HEK293 (cell line): ENCODE measurements at regions not wholly inside any gene's neighbourhood (a gene's known extent, or its start where the extent isn't known, plus 50 kb on each side); places are given as distances from the start of the nearest gene placed in this dataset.

Source experiments
- GLIS2 ChIP-seq: fragments of 450-650 bp; formaldehyde crosslinking; IDR thresholded peaks from 2 replicates; pipeline ENCODE4 v1.5.1; 2016; ENCODE audit warnings: missing biosample characterization, missing genetic modification characterization
- HOXC10 ChIP-seq: sonication (generic); formaldehyde crosslinking; IDR thresholded peaks from 2 replicates; pipeline ENCODE4 v1.8.1; 2023; ENCODE audit warnings: mild to moderate bottlenecking, missing genetic modification reagents
- HOXD13 ChIP-seq: sonication (generic); formaldehyde crosslinking; IDR thresholded peaks from 2 replicates; pipeline ENCODE4 v1.8.0; 2022; ENCODE audit warnings: missing genetic modification reagents, borderline replicate concordance
- SCRT1 ChIP-seq: fragments of 450-650 bp; formaldehyde crosslinking; IDR thresholded peaks from 2 replicates; pipeline ENCODE4 v1.5.1; 2016; ENCODE audit warnings: missing biosample characterization, missing genetic modification characterization, borderline replicate concordance
- SP2 ChIP-seq: fragments of 450-650 bp; formaldehyde crosslinking; IDR thresholded peaks from 2 replicates; pipeline ENCODE4 v1.5.1; 2016; ENCODE audit warnings: missing biosample characterization, missing genetic modification characterization
- ZNF10 ChIP-seq: fragments of 450-650 bp; formaldehyde crosslinking; IDR thresholded peaks from 2 replicates; pipeline ENCODE4 v1.5.1; 2017; ENCODE audit warnings: missing biosample characterization, missing genetic modification characterization
- ZNF112 ChIP-seq: fragments of 450-650 bp; formaldehyde crosslinking; IDR thresholded peaks from 2 replicates; pipeline ENCODE4 v1.5.0; 2017; ENCODE audit warnings: missing biosample characterization, missing genetic modification characterization
- ZNF157 ChIP-seq: fragments of 450-650 bp; formaldehyde crosslinking; IDR thresholded peaks from 2 replicates; pipeline ENCODE4 v1.5.1; 2016; ENCODE audit warnings: missing biosample characterization, missing genetic modification characterization
- ZNF169 ChIP-seq: fragments of 450-650 bp; formaldehyde crosslinking; IDR thresholded peaks from 2 replicates; pipeline ENCODE4 v1.5.1; 2016; ENCODE audit warnings: missing biosample characterization, missing genetic modification characterization
- ZNF214 ChIP-seq: fragments of 450-650 bp; formaldehyde crosslinking; IDR thresholded peaks from 2 replicates; pipeline ENCODE4 v1.5.1; 2017; ENCODE audit warnings: missing biosample characterization, mild to moderate bottlenecking, missing genetic modification characterization, borderline replicate concordance
- ZNF223 ChIP-seq: fragments of 450-650 bp; formaldehyde crosslinking; IDR thresholded peaks from 2 replicates; pipeline ENCODE4 v1.5.1; 2016; ENCODE audit warnings: missing biosample characterization, missing genetic modification characterization
- ZNF23 ChIP-seq: fragments of 450-650 bp; formaldehyde crosslinking; IDR thresholded peaks from 2 replicates; pipeline ENCODE4 v1.5.1; 2016; ENCODE audit warnings: missing biosample characterization, missing genetic modification characterization, borderline replicate concordance
- ZNF266 ChIP-seq: fragments of 450-650 bp; formaldehyde crosslinking; IDR thresholded peaks from 2 replicates; pipeline ENCODE4 v1.5.1; 2016; ENCODE audit warnings: missing biosample characterization, missing genetic modification characterization, low read depth
- ZNF324 ChIP-seq: fragments of 450-650 bp; formaldehyde crosslinking; IDR thresholded peaks from 2 replicates; pipeline ENCODE4 v1.5.1; 2016; ENCODE audit warnings: missing biosample characterization, missing genetic modification characterization
- ZNF37A ChIP-seq: fragments of 450-650 bp; IDR thresholded peaks from 2 replicates; pipeline ENCODE4 v1.5.1; 2018; ENCODE audit warnings: missing biosample characterization, missing genetic modification characterization
- ZNF391 ChIP-seq: fragments of 450-650 bp; formaldehyde crosslinking; IDR thresholded peaks from 2 replicates; pipeline ENCODE4 v1.5.1; 2016; ENCODE audit warnings: low read depth, missing biosample characterization, missing genetic modification characterization, borderline replicate concordance
- ZNF548 ChIP-seq: fragments of 450-650 bp; formaldehyde crosslinking; IDR thresholded peaks from 2 replicates; pipeline ENCODE4 v1.5.1; 2016; ENCODE audit warnings: missing biosample characterization, missing genetic modification characterization
- ZNF560 ChIP-seq: fragments of 450-650 bp; formaldehyde crosslinking; IDR thresholded peaks from 2 replicates; pipeline ENCODE4 v1.5.1; 2017; ENCODE audit warnings: missing biosample characterization, missing genetic modification characterization, borderline replicate concordance
- ZNF610 ChIP-seq: fragments of 450-650 bp; formaldehyde crosslinking; IDR thresholded peaks from 2 replicates; pipeline ENCODE4 v1.5.1; 2016; ENCODE audit warnings: missing biosample characterization, missing genetic modification characterization, borderline replicate concordance
- ZNF677 ChIP-seq: fragments of 450-650 bp; IDR thresholded peaks from 2 replicates; pipeline ENCODE4 v1.5.0; 2018; ENCODE audit warnings: missing biosample characterization, mild to moderate bottlenecking, missing genetic modification characterization, moderate library complexity
- ZNF768 ChIP-seq: fragments of 450-650 bp; formaldehyde crosslinking; IDR thresholded peaks from 2 replicates; pipeline ENCODE4 v1.5.1; 2018; ENCODE audit warnings: missing biosample characterization, mild to moderate bottlenecking, missing genetic modification characterization
- ZNF830 ChIP-seq: fragments of 450-650 bp; IDR thresholded peaks from 2 replicates; pipeline ENCODE4 v1.5.0; 2018; ENCODE audit warnings: missing biosample characterization, missing genetic modification characterization, low read depth, mild to moderate bottlenecking, moderate library complexity
- TF ChIP-seq, protein P1 (sequence below): fragments of 450-650 bp; formaldehyde crosslinking; IDR thresholded peaks from 2 replicates; pipeline ENCODE4 v1.5.1; 2016; ENCODE audit warnings: missing biosample characterization, missing genetic modification characterization, borderline replicate concordance
- TF ChIP-seq, protein P2 (sequence below): fragments of 450-650 bp; IDR thresholded peaks from 2 replicates; pipeline ENCODE4 v1.5.1; 2018; ENCODE audit warnings: missing biosample characterization, missing genetic modification characterization
- TF ChIP-seq, protein P3 (sequence below): fragments of 450-650 bp; formaldehyde crosslinking; IDR thresholded peaks from 2 replicates; pipeline ENCODE4 v1.5.1; 2017; ENCODE audit warnings: missing biosample characterization, missing genetic modification characterization
- TF ChIP-seq, protein P4 (sequence below): fragments of 450-650 bp; formaldehyde crosslinking; IDR thresholded peaks from 2 replicates; pipeline ENCODE4 v1.5.1; 2016; ENCODE audit warnings: missing biosample characterization, missing genetic modification characterization
- TF ChIP-seq, protein P5 (sequence below): fragments of 450-650 bp; formaldehyde crosslinking; IDR thresholded peaks from 2 replicates; pipeline ENCODE4 v1.5.1; 2016; ENCODE audit warnings: missing biosample characterization, missing genetic modification characterization

DNA sequence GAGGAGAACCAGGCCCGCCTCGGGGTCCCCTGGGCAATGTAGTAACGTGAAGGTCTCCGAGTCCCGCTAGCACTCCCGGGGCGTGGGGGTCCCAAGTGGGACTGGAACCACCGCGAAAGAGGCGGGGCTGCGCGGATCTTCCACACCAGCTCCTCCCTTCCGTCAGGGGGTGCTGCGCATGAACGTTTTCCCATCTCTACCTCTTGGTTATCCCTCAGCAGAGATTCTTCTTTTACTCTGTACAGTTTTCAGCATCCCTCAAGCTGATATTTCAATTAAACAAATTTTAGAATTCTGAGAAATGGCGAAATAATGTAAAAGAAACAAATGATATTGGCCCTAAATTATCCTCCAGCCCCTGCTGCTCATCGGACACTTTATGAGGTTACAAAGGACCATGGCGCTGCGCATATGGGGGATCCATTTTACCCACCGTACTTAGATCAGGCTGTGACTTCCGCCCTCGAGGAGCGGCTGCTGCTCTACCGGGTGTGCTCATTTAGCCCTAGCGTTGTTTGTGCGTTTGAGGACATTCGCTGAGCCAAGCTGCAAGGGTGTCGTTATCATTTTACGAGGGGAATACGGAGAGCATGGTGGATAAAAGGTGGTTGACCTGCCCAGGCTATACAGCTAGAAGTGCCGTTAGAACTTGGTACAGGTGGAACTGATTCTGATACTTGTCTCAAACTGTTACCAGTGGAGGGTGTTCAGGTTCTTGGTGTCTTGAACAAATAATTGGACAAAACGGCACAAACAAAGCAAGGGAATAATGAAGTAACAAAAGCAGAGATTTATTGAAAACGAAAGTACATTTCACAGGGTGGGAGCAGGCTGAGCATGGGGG is 75.2 kb upstream of the CHD6 start (continued):
- TF ChIP-seq, protein P1, sequence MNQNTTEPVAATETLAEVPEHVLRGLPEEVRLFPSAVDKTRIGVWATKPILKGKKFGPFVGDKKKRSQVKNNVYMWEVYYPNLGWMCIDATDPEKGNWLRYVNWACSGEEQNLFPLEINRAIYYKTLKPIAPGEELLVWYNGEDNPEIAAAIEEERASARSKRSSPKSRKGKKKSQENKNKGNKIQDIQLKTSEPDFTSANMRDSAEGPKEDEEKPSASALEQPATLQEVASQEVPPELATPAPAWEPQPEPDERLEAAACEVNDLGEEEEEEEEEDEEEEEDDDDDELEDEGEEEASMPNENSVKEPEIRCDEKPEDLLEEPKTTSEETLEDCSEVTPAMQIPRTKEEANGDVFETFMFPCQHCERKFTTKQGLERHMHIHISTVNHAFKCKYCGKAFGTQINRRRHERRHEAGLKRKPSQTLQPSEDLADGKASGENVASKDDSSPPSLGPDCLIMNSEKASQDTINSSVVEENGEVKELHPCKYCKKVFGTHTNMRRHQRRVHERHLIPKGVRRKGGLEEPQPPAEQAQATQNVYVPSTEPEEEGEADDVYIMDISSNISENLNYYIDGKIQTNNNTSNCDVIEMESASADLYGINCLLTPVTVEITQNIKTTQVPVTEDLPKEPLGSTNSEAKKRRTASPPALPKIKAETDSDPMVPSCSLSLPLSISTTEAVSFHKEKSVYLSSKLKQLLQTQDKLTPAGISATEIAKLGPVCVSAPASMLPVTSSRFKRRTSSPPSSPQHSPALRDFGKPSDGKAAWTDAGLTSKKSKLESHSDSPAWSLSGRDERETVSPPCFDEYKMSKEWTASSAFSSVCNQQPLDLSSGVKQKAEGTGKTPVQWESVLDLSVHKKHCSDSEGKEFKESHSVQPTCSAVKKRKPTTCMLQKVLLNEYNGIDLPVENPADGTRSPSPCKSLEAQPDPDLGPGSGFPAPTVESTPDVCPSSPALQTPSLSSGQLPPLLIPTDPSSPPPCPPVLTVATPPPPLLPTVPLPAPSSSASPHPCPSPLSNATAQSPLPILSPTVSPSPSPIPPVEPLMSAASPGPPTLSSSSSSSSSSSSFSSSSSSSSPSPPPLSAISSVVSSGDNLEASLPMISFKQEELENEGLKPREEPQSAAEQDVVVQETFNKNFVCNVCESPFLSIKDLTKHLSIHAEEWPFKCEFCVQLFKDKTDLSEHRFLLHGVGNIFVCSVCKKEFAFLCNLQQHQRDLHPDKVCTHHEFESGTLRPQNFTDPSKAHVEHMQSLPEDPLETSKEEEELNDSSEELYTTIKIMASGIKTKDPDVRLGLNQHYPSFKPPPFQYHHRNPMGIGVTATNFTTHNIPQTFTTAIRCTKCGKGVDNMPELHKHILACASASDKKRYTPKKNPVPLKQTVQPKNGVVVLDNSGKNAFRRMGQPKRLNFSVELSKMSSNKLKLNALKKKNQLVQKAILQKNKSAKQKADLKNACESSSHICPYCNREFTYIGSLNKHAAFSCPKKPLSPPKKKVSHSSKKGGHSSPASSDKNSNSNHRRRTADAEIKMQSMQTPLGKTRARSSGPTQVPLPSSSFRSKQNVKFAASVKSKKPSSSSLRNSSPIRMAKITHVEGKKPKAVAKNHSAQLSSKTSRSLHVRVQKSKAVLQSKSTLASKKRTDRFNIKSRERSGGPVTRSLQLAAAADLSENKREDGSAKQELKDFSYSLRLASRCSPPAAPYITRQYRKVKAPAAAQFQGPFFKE (tag by site-specific recombination), result no peak
- no peak for TF ChIP-seq HOXC10 (CRISPR knock-in tag)
- TF ChIP-seq, protein P2, sequence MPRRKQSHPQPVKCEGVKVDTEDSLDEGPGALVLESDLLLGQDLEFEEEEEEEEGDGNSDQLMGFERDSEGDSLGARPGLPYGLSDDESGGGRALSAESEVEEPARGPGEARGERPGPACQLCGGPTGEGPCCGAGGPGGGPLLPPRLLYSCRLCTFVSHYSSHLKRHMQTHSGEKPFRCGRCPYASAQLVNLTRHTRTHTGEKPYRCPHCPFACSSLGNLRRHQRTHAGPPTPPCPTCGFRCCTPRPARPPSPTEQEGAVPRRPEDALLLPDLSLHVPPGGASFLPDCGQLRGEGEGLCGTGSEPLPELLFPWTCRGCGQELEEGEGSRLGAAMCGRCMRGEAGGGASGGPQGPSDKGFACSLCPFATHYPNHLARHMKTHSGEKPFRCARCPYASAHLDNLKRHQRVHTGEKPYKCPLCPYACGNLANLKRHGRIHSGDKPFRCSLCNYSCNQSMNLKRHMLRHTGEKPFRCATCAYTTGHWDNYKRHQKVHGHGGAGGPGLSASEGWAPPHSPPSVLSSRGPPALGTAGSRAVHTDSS (tag by site-specific recombination), result peak; percentile 50; the same call in 1 of the 2 replicates
- no peak for TF ChIP-seq ZNF37A (tag by site-specific recombination)
- TF ChIP-seq ZNF266 (tag by site-specific recombination), result no peak
- TF ChIP-seq ZNF112 (tag by site-specific recombination), result no peak
- TF ChIP-seq ZNF10 (tag by site-specific recombination), result no peak; the same call in 1 of the 2 replicates
- TF ChIP-seq ZNF157, result no peak
- no peak for TF ChIP-seq ZNF214 (tag by site-specific recombination)
- TF ChIP-seq ZNF768 (tag by site-specific recombination), result no peak
- 0 out of 2 replicates have a peak, but pooled peaks have one; percentile 47 for TF ChIP-seq HOXD13 (CRISPR knock-in tag)
- TF ChIP-seq, protein P3, sequence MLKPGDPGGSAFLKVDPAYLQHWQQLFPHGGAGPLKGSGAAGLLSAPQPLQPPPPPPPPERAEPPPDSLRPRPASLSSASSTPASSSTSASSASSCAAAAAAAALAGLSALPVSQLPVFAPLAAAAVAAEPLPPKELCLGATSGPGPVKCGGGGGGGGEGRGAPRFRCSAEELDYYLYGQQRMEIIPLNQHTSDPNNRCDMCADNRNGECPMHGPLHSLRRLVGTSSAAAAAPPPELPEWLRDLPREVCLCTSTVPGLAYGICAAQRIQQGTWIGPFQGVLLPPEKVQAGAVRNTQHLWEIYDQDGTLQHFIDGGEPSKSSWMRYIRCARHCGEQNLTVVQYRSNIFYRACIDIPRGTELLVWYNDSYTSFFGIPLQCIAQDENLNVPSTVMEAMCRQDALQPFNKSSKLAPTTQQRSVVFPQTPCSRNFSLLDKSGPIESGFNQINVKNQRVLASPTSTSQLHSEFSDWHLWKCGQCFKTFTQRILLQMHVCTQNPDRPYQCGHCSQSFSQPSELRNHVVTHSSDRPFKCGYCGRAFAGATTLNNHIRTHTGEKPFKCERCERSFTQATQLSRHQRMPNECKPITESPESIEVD (tag by site-specific recombination), result 0 out of 2 replicates have a peak, but pooled peaks have one; percentile 27
- TF ChIP-seq, protein P4, sequence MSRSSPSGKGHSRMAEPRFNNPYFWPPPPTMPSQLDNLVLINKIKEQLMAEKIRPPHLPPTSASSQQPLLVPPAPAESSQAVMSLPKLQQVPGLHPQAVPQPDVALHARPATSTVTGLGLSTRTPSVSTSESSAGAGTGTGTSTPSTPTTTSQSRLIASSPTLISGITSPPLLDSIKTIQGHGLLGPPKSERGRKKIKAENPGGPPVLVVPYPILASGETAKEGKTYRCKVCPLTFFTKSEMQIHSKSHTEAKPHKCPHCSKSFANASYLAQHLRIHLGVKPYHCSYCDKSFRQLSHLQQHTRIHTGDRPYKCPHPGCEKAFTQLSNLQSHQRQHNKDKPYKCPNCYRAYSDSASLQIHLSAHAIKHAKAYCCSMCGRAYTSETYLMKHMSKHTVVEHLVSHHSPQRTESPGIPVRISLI, result no peak
- TF ChIP-seq ZNF548 (tag by site-specific recombination), result no peak
- TF ChIP-seq GLIS2, result peak; percentile 11; the same call in 1 of the 2 replicates
- no peak for TF ChIP-seq ZNF677 (tag by site-specific recombination)
- TF ChIP-seq SP2 (tag by site-specific recombination), result no peak
- TF ChIP-seq, protein P5, sequence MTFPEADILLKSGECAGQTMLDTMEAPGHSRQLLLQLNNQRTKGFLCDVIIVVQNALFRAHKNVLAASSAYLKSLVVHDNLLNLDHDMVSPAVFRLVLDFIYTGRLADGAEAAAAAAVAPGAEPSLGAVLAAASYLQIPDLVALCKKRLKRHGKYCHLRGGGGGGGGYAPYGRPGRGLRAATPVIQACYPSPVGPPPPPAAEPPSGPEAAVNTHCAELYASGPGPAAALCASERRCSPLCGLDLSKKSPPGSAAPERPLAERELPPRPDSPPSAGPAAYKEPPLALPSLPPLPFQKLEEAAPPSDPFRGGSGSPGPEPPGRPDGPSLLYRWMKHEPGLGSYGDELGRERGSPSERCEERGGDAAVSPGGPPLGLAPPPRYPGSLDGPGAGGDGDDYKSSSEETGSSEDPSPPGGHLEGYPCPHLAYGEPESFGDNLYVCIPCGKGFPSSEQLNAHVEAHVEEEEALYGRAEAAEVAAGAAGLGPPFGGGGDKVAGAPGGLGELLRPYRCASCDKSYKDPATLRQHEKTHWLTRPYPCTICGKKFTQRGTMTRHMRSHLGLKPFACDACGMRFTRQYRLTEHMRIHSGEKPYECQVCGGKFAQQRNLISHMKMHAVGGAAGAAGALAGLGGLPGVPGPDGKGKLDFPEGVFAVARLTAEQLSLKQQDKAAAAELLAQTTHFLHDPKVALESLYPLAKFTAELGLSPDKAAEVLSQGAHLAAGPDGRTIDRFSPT, result no peak
- TF ChIP-seq ZNF223, result no peak
- TF ChIP-seq SCRT1 (tag by site-specific recombination), result 0 out of 2 replicates have a peak, but pooled peaks have one; percentile 9
- TF ChIP-seq ZNF324, result peak; percentile 49; the same call in 1 of the 2 replicates
- TF ChIP-seq ZNF610, result peak; percentile 94
- TF ChIP-seq ZNF560, result no peak
- no peak for TF ChIP-seq ZNF830 (tag by site-specific recombination)
- TF ChIP-seq ZNF23 (tag by site-specific recombination), result no peak
- no peak for TF ChIP-seq ZNF169
- no peak for TF ChIP-seq ZNF391 (tag by site-specific recombination)
